ENCODE measurements at regions not wholly inside any gene's neighbourhood (a gene's known extent, or its start where the extent isn't known, plus 50 kb on each side); places are given as distances from the start of the nearest gene placed in this dataset.
"Not testable (repeated sequence)": the region's sequence is repeated elsewhere in the genome, so short reads cannot be mapped to it uniquely, and the experiment has no call there.

- no peak for DNase-seq
Measured at GRCh38 chr9:86515221-86515620, 161.0 kb upstream of the TUT7 start.

DNA sequence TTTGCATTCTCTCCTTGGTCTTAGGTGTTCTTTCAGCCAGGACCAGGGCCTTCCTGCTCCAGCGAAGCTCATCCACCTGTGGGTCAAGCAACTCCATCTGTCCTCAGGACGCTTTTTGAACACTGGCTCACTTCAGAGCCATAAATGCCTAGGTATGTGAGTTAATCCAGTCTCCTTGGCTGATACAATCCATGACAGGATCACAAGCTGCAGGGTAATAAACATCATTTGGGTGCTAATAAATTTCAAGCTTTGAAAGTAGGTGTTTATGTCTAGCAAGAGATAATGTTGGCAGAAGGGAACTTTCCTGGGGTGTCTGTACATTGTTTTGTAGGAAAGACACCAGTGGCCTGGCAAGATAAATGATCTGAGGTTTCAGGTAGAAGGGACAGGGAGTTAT, 159.2 kb upstream of the TUT7 start:
- DNase-seq: no peak

GRCh38 chr9:86512929-86513328, 158.7 kb upstream of the TUT7 start:
- no peak for DNase-seq

- DNase-seq: no peak
Measured at GRCh38 chr9:86511614-86512360, 157.6 kb upstream of the TUT7 start.

DNA sequence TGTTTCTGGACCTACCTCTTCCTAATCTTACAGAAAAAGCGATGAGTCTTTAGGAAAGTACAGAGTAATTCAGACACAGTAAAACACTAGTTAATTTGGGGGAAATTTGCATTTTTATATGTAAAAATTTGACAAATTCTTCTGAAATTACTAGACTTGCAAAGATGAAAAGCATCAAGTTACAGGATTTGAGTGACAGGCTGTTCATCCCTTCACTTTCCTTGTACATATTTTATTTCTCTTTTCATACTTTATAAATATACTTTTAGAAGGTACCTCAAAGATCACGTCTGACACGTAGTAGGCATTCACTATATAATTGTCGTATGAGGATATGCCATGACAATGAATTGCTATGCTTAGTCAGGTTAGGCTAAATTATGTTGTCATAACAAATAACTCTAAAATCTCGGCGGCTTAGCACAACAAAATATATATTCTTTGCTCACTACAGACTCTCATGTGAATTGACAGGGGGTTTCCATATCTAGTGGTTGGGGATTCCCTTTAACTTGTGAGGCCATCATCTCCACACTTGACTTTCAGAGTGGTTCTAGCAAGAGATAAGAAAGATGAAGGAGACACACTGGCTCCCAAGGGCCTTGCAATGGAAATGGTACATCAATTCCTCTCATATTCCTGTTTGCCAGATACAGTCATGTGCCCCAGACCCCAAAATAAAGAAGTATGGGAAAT, 154.1 kb upstream of the TUT7 start:
- no peak for DNase-seq

- no peak for DNase-seq
Measured at GRCh38 chr9:86507212-86507630, 153.0 kb upstream of the TUT7 start.

DNA sequence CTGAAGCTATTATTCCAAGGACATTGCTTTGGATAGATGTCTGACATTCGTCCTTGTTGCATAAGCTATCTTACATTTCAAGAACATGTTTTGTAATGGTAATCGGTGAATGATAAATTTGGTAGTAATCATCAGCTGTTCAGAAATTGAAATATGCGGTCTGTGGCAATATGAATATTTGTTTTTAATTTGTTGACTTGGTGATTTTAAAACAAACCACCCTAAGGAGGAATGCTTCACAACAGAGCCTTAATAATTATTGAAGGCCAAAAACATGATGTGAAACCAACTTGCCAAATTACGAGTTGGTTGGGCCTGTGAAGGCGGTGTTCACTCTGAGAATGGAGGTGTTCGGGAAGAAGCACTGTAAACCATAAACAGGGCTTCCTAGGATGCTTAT, 149.7 kb upstream of the TUT7 start:
- no peak for DNase-seq

GRCh38 chr9:86503314-86503713, 149.1 kb upstream of the TUT7 start:
- no peak for DNase-seq

DNA sequence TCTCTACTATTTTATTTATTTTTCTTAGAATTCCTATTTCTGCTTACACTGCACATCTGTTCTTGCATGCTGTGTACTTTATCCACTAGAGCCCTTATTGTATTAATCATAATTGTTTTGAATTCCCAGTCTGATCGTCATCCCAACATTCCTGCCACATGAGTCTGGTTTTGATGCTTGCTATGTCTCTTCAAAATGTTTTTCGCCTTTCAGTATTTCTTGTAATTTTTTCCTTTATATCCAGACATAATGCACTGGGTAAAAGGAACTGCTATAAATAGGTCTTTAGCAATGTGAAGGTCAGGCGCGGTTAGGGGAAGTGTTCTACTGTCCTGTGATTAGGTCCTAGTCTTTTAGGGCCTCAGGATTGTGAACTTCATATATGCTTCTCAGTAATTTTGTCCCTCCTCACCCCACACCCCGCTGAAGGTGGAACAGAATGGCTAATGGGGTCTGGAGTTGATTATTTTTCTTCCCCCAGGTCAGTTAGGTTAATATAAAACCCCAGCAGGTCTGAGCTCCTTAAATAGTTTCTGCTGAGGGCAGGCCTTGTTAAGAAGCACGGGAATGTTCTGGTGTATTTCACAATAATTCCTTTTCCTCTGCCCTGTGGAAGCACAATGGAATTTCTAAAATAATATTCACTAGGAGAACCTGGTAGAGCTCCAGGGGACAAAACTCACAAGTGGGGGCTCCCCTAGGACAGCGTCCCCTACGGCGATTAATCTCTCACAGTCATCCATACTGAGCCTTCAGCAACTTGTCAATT, 146.6 kb upstream of the TUT7 start:
- peak; percentile 72 for DNase-seq

DNA sequence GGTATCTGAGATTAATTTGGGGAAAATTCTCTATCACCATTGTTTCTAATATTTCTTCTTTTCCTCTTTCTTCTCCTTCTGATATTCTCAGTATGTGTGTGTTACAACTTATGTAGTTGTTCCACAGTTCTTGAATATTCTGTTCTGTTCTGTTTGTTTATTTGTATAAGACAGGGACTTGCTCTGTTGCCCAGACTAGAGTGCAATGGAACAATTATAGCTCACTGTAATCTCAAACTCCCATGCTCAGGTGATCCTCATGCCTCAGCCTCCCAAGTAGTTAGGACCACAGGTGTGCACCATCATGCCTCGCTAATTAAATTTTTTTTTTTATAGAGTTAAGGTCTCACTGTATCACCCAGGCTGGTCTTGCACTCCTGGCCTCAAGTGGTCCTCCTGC, 145.8 kb upstream of the TUT7 start:
- DNase-seq: no peak

GRCh38 chr9:86494644-86495111, 140.5 kb upstream of the TUT7 start:
- DNase-seq: no peak

DNA sequence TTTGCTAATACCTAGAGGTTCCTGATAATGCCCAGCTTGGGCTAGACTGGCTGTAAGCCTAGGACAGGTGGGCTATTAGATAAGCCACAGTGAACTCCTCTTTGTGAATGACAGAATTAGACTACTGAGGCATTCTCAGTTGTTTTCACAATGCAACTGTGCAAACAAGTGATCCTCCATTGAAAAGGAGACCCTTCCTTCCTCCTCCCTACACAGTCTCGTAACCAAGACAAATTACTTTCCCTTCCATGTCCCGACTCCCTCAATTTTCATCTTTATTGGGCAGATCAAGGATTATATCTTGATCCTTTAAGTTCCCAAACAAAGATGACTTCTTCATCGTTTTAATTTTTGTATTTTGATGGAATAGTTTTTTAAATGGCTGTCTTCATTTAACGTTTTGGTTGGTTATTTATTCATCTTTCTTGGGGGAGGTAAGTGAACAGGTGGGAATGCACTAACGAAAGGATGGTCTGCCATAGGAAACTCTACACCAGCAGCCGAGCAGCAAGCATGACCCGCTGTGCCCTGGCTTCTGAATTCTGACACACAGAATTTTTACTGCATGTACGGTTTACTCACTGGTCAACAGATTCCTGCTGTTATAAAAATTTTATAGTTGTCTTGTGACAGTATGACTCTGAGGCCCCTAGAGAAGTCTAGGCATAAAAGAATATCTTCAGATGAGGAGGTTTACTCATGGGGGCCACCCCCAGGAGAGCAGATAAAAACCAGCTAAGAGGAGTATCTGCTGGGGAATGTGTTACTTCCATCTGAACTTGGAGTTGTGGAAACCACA, 137.5 kb upstream of the TUT7 start:
- no peak for DNase-seq

- no peak for DNase-seq
Measured at GRCh38 chr9:86488794-86489193, 134.6 kb upstream of the TUT7 start.

- DNase-seq: no peak
Measured at GRCh38 chr9:86488345-86488744, 134.1 kb upstream of the TUT7 start.

DNA sequence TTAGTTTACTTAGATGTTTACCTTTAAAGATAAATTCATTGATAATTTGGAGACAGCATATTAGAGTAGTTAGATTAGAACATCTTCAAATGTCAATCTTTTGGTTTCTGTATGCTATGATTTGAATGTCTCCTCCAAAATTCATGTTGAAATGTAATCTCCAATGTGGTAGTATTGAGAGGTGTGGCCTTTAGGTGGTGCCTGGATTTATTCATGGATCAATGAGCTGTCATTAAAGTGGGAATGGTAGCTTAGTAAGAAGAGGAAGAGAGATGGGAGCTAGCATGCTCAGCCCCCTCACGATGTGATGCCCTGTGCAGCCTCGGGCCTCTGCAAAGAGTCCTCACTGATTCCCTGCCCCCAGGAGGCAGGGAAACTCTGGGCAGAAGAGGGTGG, 133.6 kb upstream of the TUT7 start:
- DNase-seq: no peak

DNA sequence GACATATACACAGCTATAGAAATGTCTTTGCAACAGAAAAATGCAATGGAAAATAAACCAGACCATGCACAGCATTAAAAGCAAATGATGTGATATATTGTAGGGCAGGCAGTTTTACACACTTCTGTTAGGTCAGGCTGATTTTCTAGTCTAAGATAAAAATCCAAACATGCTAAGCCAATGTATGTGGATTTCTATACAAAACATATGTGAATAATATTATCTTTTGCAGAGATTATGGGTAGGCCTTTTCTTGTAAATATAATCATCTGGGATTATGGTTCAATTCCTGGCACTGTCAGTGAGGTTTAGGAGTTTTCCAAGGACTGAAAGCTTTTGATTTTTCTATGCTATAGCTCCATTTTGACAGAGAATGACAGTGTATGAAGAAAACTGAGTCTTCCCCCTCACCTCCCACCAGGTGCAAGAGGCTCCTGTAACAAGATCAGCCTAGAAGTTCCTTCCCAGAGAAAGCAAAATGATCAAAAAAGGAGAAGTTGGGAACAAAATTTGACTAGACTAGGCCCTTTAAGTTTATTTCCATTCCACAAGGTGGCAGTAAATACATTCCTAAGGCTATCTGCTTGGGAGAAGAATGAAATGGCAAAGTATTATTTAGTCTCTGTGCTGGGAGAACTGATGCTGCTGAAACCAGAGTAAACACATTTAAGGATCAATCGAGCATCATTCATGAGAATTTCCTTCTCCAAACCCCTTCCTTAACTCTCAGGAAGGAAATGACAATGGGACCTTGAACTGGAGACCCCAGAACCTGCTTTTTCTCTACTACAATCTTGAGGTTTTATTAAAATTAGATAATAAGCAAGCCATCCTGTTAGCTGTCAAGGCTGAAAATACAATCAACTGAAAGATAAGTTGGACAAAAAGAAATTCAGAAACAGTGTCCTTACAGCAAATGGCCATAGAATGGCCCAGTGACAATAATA, 133.0 kb upstream of the TUT7 start:
- peak; percentile 68 for DNase-seq

- DNase-seq: no peak
Measured at GRCh38 chr9:86485359-86485758, 131.1 kb upstream of the TUT7 start.

DNA sequence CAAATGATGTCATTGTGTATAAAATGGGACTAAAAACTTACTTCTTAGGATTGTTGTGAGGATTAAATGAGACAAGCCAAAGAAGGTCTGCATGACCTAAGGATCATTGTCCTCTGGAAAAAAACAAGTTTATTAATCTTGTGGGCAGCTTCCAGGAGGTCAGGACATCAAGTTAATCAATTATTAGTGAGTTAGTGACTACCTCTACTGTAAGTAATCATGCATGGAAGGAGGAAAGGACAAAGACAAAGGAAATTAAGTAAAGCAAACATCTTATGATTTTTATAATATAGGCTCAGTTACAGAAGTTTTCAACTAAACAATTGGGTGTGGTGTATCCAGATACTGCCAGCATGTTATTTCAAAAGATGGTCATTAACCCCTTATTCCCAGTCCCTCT, 129.3 kb upstream of the TUT7 start:
- no peak for DNase-seq

GRCh38 chr9:86481466-86481865, 127.3 kb upstream of the TUT7 start:
- no peak for DNase-seq

GRCh38 chr9:86475255-86475654, 121.0 kb upstream of the TUT7 start:
- not testable (repeated sequence) for DNase-seq

DNA sequence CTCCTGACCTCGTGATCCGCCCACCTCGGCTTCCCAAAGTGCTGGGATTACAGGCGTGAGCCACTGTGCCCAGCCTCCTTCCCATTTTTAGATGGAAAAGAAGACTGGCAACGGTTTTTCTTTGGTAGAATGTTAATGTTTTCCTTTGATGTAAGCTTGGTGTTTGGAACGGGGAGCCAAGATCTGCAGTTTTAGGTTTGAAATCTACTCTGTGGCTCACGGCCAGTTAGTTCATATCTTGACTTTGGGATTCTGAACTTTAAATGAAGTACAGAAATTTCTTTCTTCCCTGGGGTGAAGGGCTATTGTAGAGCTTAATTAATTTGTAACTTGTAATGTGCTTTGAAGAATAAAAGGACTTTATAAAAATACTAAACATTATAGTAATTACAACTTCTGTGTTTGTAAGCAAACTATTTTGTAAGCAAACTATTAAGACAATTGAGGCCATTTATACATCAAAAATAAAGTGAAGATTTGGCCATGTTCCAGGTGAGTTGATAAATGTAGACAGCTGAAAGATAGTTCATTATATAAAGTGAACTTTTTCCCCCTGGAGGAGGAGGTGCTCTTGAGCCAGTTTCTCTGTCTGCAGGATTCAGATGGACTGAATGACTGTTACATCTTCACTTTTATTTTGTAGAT, 117.1 kb upstream of the TUT7 start:
- no peak for DNase-seq

Data from amniotic stem cell (primary cell).